Heart left ventricle (tissue), 16 donors: ENCODE measurements at regions not wholly inside any gene's neighbourhood (a gene's known extent, or its start where the extent isn't known, plus 50 kb on each side); places are given as distances from the start of the nearest gene placed in this dataset.
A peak's percentile ranks its signal among the peaks of the same experiment; 100 is the strongest.

Experiments used
- ATAC-seq, 4 donors: fragments of 200-7000 bp; cut with Tn5 transposase; one replicate each; pipeline ENCODE4 v1.9.1; 2020 to 2022; ENCODE audit warnings: moderate library complexity in 4 of 4, mild to moderate bottlenecking in 3 of 4, moderate number of reproducible peaks in 1 of 4
- DNase-seq, 5 donors: peaks; one replicate each; pipeline ENCODE4 v3.0.0-alpha.2; 2020
- H3K27ac ChIP-seq, 12 donors: fragments of 200-600 bp; sonication (generic) in 4 of 12; one replicate each; pipeline versions ENCODE4 v1.5.0 to v1.8.0; 2016 to 2022; ENCODE audit warnings: mild to moderate bottlenecking in 2 of 12
- H3K27me3 ChIP-seq, 9 donors: fragments of 200-600 bp; sonication (generic) in 2 of 9; one replicate each; pipeline versions ENCODE4 v1.5.1 to v1.8.0; 2016 to 2022; ENCODE audit warnings: mild to moderate bottlenecking in 3 of 9
- H3K36me3 ChIP-seq, 9 donors: fragments of 200-600 bp; sonication (generic) in 2 of 9; one replicate each; pipeline versions ENCODE4 v1.5.0 to v1.8.0; 2018 to 2022; ENCODE audit warnings: mild to moderate bottlenecking in 2 of 9
- H3K4me1 ChIP-seq, 12 donors: fragments of 200-600 bp; sonication (generic) in 4 of 12; one replicate each; pipeline versions ENCODE4 v1.5.0 to v1.8.0; 2016 to 2022; ENCODE audit warnings: mild to moderate bottlenecking in 3 of 12
- H3K4me3 ChIP-seq, 12 donors: fragments of 200-600 bp; sonication (generic) in 4 of 12; one replicate each; pipeline versions ENCODE4 v1.5.0 to v1.8.0; 2017 to 2022; ENCODE audit warnings: mild to moderate bottlenecking in 9 of 12, moderate library complexity in 4 of 12
- H3K9me3 ChIP-seq, 12 donors: fragments of 200-600 bp; sonication (generic) in 4 of 12; one replicate each; pipeline versions ENCODE4 v1.5.0 to v1.8.0; 2016 to 2022; ENCODE audit warnings: mild to moderate bottlenecking in 1 of 12
- CTCF ChIP-seq, 12 donors: fragments of 200-600 bp; sonication (generic) in 4 of 12; IDR thresholded peaks; one replicate each; pipeline versions ENCODE4 v1.5.0 to v1.8.0; 2018 to 2022; ENCODE audit warnings: antibody characterized with exemption in 12 of 12, mild to moderate bottlenecking in 5 of 12
- POLR2A ChIP-seq, 2 donors: fragments of 450-650 bp; IDR thresholded peaks; one replicate each; pipeline ENCODE4 v1.6.1; 2017; ENCODE audit warnings: antibody characterized with exemption in 2 of 2, mild to moderate bottlenecking in 2 of 2, moderate library complexity in 2 of 2
- WGBS, 4 donors: extraction: QIAGEN DNeasy Blood & Tissue Kit in 2 of 4; methylation state at CpG; one replicate each; pipeline versions ENCODE4 v1.1.5 to v1.1.7; 2013 to 2018; 5-methylcytosine and 5-hydroxymethylcytosine counted together
- intact Hi-C, 10 donors: fragments of 100-400 bp; cut with DNase I; formaldehyde crosslinking; loops; one replicate each; pipeline versions ENCODE4 v1.11.1 to v1.14.2; 2022
- donor health status: ischemic (EF 13 %, LVEDD 7.1; RV severe dilation, severe dysfunction).
- donor health status: healthy with polysubstance abuse.
- donor health status: DM: no; HTN: yes; CAD: no.
- donor health status: DM: no; HTN: no; CAD: no.
- donor health status: ischemic (EF 25% LVEDD 6.9; RV normal size, moderate dysfunction).
- donor health status: ischemic (EF 25% LVEDD 5.7; RV mildly dilated, moderate dysfunction).
- donor health status: healthy.
- donor health status: DM: yes; HTN: yes; CAD: no.
- donor health status: ischemic (EF 35%, LVEDD 5.7; RV mildly dilated, moderate dysfunction).
- donor health status: nonischemic (EF 11% LVEDD 7.7; RV severe dilation, severe dysfunction).
- donor health status: DM: yes; HTN: yes; CAD: no.
- donor health status: PGD.
- donor health status: ischemic (EF 29% LVEDD 5.4; RV normal size, mild dysfunction).
- donor health status: nonischemic (EF 23%, LVEDD 6.1; RV moderate dilation, normal function).

GRCh38 chr20:57882451-57883161 is 172.8 kb upstream of the PMEPA1 start:
- intact Hi-C loops, result no loop called here
- no peak for ATAC-seq
- Histone ChIP-seq H3K27me3 (no peaks in the 10 kb centered on the region), H3K36me3 (no peaks in the 10 kb centered on the region), H3K9me3 (peaks cover 0 to 8% (median 0%) of the 10 kb centered on the region in 12 donors), H3K4me3 (no peak overlapping the region), H3K4me1 (peaks cover 0 to 17% (median 3%) of the 10 kb centered on the region in 12 donors), H3K27ac (no peak overlapping the region)
- TF ChIP-seq POLR2A (IDR thresholded peaks at IDR 0.05), result no peak
- no peak for TF ChIP-seq CTCF (IDR thresholded peaks at IDR 0.05)
- DNase-seq, result no peak
- 88 to 93% (median 91%) methylated on average over 14 to 16 of the region's 16 CpGs for WGBS, 4 donors

DNA sequence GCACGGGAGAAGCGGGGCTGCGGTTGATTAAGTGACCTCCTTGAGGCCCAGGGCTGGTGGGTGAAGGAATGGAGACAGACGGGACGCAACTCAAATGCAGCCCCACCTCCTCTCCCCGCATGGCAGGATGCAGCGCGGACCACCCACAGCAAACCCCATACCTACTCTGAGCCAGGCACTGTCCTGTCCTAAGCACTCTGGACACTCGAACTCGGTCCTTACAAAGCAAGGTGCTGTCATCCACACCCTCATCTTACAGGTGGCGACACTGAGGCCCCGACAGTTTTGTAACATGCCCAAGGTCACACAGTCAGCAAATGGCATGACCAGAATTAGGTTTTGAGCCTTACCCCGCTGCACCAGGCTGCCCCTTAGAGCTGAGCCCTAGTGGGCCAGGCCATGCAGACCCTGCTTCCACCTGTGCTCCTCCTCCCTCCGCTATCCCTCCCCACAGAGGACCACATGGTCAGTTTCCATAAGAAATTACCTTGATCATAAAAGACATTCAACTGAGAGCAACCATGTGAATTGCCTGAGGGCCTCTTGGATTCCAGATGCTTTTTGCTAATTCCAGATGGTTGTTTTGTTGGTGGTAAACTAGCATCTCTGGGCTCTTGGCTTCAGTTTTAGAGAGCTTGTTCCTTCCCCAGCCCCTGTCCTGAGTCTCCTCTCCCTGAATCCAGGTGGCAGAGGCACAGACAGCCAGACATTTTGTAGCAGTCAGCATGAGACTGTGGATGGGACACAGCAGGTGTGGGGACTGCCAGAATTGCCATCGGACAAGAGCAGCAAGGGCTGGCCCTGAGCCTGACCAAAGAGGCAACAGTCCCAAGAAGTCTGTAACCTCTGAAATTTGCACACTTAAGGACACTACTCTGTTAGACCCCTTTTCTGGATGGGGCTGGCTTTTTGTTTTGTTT is 171.9 kb upstream of the PMEPA1 start:
- Histone ChIP-seq H3K4me3 (no peak overlapping the region), H3K27ac (no peak overlapping the region), H3K36me3 (no peaks in the 10 kb centered on the region), H3K4me1 (peaks cover 0 to 19% (median 5%) of the 10 kb centered on the region in 12 donors), H3K9me3 (peaks cover 0 to under 1% (median 0%) of the 10 kb centered on the region in 12 donors), H3K27me3 (no peaks in the 10 kb centered on the region)
- intact Hi-C loops, result no loop called here
- ATAC-seq, result no peak
- TF ChIP-seq CTCF (IDR thresholded peaks at IDR 0.05), result no peak
- TF ChIP-seq POLR2A (IDR thresholded peaks at IDR 0.05), result no peak
- DNase-seq, result no peak
- whole genome bisulfite sequencing, 4 donors, result 89 to 95% (median 92%) methylated on average over 14 to 15 of the region's 15 CpGs

DNA sequence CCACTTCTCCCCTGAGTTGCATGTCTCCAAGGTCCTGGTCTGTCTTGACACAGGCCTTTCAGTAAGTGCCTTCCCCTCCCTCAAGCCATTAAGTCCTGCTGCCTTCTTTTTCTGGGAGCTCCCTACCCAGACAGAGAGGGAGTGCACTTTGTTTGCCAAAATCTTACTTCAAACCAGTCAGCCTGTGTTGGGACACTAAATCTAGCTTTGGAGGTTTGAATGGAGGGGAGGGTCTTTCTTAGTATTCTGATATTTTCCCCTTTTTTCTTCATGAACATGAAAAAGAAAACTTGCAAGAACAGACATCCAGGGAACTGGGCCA is 170.7 kb upstream of the PMEPA1 start:
- Histone ChIP-seq H3K27me3 (no peaks in the 10 kb centered on the region), H3K27ac (peak overlapping the region in 6 of 12 donors; percentile 9 to 73 (median 45)), H3K36me3 (no peaks in the 10 kb centered on the region), H3K9me3 (no peaks in the 10 kb centered on the region), H3K4me1 (peaks cover 0 to 19% (median 5%) of the 10 kb centered on the region in 12 donors), H3K4me3 (no peak overlapping the region)
- DNase-seq, result no peak
- peak in 2 of 4 donors; percentile 13 to 23 for ATAC-seq
- no peak for TF ChIP-seq CTCF (IDR thresholded peaks at IDR 0.05)
- TF ChIP-seq POLR2A (IDR thresholded peaks at IDR 0.05), result no peak
- intact Hi-C loops, result no loop called here
